ENCODE measurements at regions not wholly inside any gene's neighbourhood (a gene's known extent, or its start where the extent isn't known, plus 50 kb on each side); places are given as distances from the start of the nearest gene placed in this dataset.
"Not testable (repeated sequence)": the region's sequence is repeated elsewhere in the genome, so short reads cannot be mapped to it uniquely, and the experiment has no call there.

DNA sequence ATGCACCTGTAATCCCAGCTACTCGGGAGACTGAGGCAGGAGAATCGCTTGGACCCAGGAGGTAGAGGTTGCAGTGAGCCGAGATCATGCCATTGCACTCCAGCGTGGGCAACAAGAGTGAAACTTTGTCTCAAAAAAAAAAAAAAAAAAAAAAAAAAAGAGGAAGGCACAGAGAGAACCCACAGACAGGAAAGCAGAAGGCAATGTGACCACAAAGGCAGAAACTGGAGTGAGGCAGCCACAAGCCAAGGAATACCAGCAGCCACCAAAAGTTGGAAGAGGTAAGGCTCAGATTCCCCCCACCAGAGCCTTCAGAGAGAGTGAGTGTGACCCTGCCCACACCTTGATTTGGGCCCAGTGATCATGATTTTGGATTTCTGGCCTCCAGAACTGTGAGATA lies 54.7 kb upstream of the E2F3 start:
- not testable (repeated sequence) for DNase-seq

DNA sequence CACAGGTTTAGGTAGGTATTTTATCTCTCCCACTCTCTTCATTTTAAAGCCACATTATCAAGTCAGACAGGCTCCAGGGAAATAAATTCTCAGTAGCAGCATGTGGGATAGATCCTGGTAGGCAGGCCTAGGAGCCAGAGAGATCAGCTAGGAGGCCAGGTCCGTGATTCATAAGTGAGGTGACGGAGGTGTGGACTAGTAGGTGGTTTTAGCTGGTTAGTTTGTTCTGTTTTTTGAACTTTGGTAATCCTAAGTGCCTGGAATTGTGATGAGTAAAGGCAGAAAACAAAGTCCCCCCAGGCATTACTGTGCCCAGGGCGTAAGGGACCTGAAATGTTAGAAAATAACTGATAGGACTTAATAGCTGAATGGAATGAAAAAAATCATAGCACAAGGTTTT lies 53.6 kb upstream of the E2F3 start:
- no peak for DNase-seq

DNA sequence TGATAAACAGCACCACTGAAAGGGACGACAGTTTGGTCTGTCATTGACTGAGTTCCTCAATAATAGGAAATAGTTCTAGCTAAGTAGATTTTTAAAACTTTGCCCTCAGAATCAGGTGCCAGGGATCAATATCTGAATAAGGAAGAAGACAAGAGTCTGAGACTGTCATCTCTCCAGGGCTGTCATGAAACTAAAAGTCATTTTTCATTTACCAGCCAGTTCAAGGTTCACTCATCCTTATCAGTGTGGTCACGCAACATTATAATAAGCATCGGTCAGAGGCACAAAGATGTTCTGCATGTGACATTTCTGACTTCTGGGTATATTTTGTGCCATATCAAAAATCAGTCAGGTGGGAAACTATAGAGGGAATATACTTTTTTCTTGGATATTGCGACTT lies 52.5 kb upstream of the E2F3 start:
- no peak for DNase-seq

GRCh38 chr6:20350215-20350614 lies 51.5 kb upstream of the E2F3 start:
- no peak for DNase-seq

GRCh38 chr6:20351534-20351933 lies 50.1 kb upstream of the E2F3 start:
- DNase-seq: no peak
